ENCODE measurements at regions not wholly inside any gene's neighbourhood (a gene's known extent, or its start where the extent isn't known, plus 50 kb on each side); places are given as distances from the start of the nearest gene placed in this dataset.

DNA sequence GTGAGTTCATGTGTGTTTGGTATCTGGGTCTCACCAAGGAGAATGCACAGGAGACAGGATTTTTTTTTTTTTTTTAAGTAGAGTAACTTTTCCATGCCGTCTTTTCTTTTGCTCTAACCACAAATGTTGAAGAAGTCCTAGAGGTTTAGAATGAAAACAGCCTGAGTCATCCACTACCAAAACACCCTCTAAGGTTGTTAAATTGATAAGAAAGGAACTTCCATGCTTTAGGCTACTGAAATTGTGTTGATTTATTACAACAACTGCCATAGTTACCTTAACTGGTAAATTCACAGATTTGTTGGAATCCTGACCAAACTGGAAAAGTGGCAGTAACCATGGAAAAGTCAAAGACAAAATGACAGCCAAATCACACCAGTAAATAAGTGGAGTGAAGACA is 375.6 kb downstream of the AMY1C start:
- no peaks in the 10 kb centered on the region for H3K79me1 ChIP-seq (ENCODE audit: insufficient read depth, low read depth, low read length, poor library complexity, severe bottlenecking)
- no peaks in the 10 kb centered on the region for H3K27me3 ChIP-seq (ENCODE audit: insufficient read depth, low read length)
- H3T11ph ChIP-seq (ENCODE audit: low read length) = no peak overlapping the region
- no peaks in the 10 kb centered on the region for H4K20me1 ChIP-seq (ENCODE audit: control insufficient read depth, insufficient read depth, insufficient read length)
- no peak for DNase-seq
- no peak overlapping the region for H3K18ac ChIP-seq (ENCODE audit: insufficient read length, low read depth, low read length)
- Mint-ChIP-seq H3K4me3 (no peak overlapping the region), H3K36me3 (ENCODE audit: insufficient read depth in 1 of 3, low read depth in 3 of 3) (no peaks in the 10 kb centered on the region), H3K27ac (no peak overlapping the region), H3K4me1 (peaks cover 3% of the 10 kb centered on the region in 2 experiments; a peak in 2 of 4 replicates), H3K27me3 (ENCODE audit: low read depth) (no peaks in the 10 kb centered on the region; the same call in 1 of the 2 replicates), H3K9me3 (no peaks in the 10 kb centered on the region)
- no peak overlapping the region for H2BK20ac ChIP-seq (ENCODE audit: low read depth, low read length, poor library complexity, severe bottlenecking)
- no peak overlapping the region for H3K14ac ChIP-seq (ENCODE audit: insufficient read depth, low read length)
- H3K4me1 ChIP-seq (ENCODE audit: insufficient read depth, low read length) = no peaks in the 10 kb centered on the region
- H3K23ac ChIP-seq (ENCODE audit: insufficient read length, low read depth, low read length) = no peak overlapping the region
- TF ChIP-seq, protein P1, sequence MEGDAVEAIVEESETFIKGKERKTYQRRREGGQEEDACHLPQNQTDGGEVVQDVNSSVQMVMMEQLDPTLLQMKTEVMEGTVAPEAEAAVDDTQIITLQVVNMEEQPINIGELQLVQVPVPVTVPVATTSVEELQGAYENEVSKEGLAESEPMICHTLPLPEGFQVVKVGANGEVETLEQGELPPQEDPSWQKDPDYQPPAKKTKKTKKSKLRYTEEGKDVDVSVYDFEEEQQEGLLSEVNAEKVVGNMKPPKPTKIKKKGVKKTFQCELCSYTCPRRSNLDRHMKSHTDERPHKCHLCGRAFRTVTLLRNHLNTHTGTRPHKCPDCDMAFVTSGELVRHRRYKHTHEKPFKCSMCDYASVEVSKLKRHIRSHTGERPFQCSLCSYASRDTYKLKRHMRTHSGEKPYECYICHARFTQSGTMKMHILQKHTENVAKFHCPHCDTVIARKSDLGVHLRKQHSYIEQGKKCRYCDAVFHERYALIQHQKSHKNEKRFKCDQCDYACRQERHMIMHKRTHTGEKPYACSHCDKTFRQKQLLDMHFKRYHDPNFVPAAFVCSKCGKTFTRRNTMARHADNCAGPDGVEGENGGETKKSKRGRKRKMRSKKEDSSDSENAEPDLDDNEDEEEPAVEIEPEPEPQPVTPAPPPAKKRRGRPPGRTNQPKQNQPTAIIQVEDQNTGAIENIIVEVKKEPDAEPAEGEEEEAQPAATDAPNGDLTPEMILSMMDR (conservative IDR thresholded peaks at IDR 0.05) = no peak
- H2BK120ac ChIP-seq (ENCODE audit: low read depth, low read length, poor library complexity, severe bottlenecking) = no peak overlapping the region
- H3K23me2 ChIP-seq (ENCODE audit: insufficient read length, low read depth, low read length, poor library complexity, severe bottlenecking) = no peaks in the 10 kb centered on the region
- no peak overlapping the region for H3K4ac ChIP-seq (ENCODE audit: low read depth, low read length)
- H4K5ac ChIP-seq (ENCODE audit: insufficient read length, low read depth, low read length) = no peak overlapping the region
- no peak overlapping the region for H3K56ac ChIP-seq (ENCODE audit: insufficient read length, low read depth, low read length)
- H3K4me2 ChIP-seq (ENCODE audit: insufficient read depth, insufficient read length, low read length) = no peak overlapping the region
- no peak overlapping the region for H4K91ac ChIP-seq (ENCODE audit: insufficient read length, low read depth, low read length)
- H2BK15ac ChIP-seq (ENCODE audit: low read depth, low read length) = no peak overlapping the region
- no peaks in the 10 kb centered on the region for H3K79me2 ChIP-seq (ENCODE audit: insufficient read depth, low read length)
- no peak overlapping the region for H2AK5ac ChIP-seq (ENCODE audit: insufficient read length, low read length)
- WGBS (ENCODE audit: extremely low coverage, insufficient read length, low lambda C conversion rate) = no CpG with 5 or more reads among the region's 1 CpG
- H2AFZ ChIP-seq (ENCODE audit: low read length) = no peak overlapping the region
- no peak overlapping the region for H3K27ac ChIP-seq (ENCODE audit: insufficient read length, low read depth, low read length)
- H2BK12ac ChIP-seq (ENCODE audit: insufficient read length, low read depth, low read length) = no peak overlapping the region
- no peaks in the 10 kb centered on the region for H3K9me3 ChIP-seq (ENCODE audit: control insufficient read depth, low read depth, low read length)
- no peak overlapping the region for H4K8ac ChIP-seq (replicated peaks; ENCODE audit: insufficient read length, low read depth, low read length)
- H3K9ac ChIP-seq (ENCODE audit: extremely low read depth, insufficient read length, low read length) = no peak overlapping the region
- no peak overlapping the region for H2BK5ac ChIP-seq (ENCODE audit: insufficient read length, low read length)

All from H9 (cell line).